HepG2 (cell line): ENCODE measurements at regions not wholly inside any gene's neighbourhood (a gene's known extent, or its start where the extent isn't known, plus 50 kb on each side); places are given as distances from the start of the nearest gene placed in this dataset.

Experiments used
- ATAC-seq: fragments of 200-7000 bp; cut with Tn5 transposase; 3 replicates; pipeline ENCODE4 v1.9.1; 2020; ENCODE audit warnings: mild to moderate bottlenecking, moderate library complexity
- BruUV-seq: library from RNA; stranded (reverse); fragments of 400-500 nt; replicated peaks from 2 replicates; lab custom pipeline; 2021; lab: Mats Ljungman, UMichigan
- CTCF ChIA-PET: fragments of 300-600 bp; formaldehyde crosslinking; extraction: SDS; loops from one replicate; lab custom pipeline; 2021; ENCODE audit warnings: low total read pairs, inconsistent platforms, low intra/inter-chr PET ratio; lab: Yijun Ruan, JAX
- POLR2A ChIA-PET: fragments of 350-600 bp; sonication (Branson Sonifier 250); formaldehyde crosslinking; loops from one replicate; lab custom pipeline; 2020; ENCODE audit warnings: antibody characterized with exemption, inconsistent platforms; lab: Yijun Ruan, JAX
- DNase-seq: peaks from one replicate; pipeline ENCODE4 v3.0.0-alpha.2; 2015; ENCODE audit warnings: low spot score
- FAIRE-seq: peaks from 3 replicates; lab custom pipeline; 2011; peaks lifted over from hg19 to GRCh38; lab: Jason Lieb, UNC
- H2AFZ ChIP-seq: one replicate; pipeline ENCODE4 v1.6.1; 2011; ENCODE audit warnings: low read length, inconsistent platforms
- H3K27ac ChIP-seq: fragments of 300-600 bp; 3 replicates; pipeline ENCODE4 v1.8.0; 2011; ENCODE audit warnings: mixed run types, mild to moderate bottlenecking, mixed read lengths, low read length, inconsistent platforms; ENCODE audit not compliant: insufficient read depth; ENCODE audit errors: extremely low read length
- H3K27me3 ChIP-seq, 2 experiments: fragments of 200-600 bp in 1 of 2; 2 replicates in 1 of 2; 3 replicates in 1 of 2; pipeline versions ENCODE4 v1.6.0 to v1.8.0; 2011; ENCODE audit warnings: low read length in 2 of 2, mild to moderate bottlenecking in 2 of 2, moderate library complexity in 2 of 2, inconsistent platforms in 1 of 2; ENCODE audit not compliant: insufficient read depth in 2 of 2, control insufficient read depth in 1 of 2
- H3K36me3 ChIP-seq, 2 experiments: fragments of 200-600 bp in 1 of 2; replicated peaks in 1 of 2; 2 replicates in 1 of 2; 3 replicates in 1 of 2; pipeline versions ENCODE4 v1.5.1 to v1.8.0; 2011; ENCODE audit warnings: low read length in 2 of 2, inconsistent platforms in 1 of 2; ENCODE audit not compliant: insufficient read depth in 2 of 2, control insufficient read depth in 1 of 2
- H3K4me1 ChIP-seq: 2 replicates; pipeline ENCODE4 v1.5.1; 2012; ENCODE audit warnings: low read length, inconsistent platforms; ENCODE audit not compliant: insufficient read depth
- H3K4me2 ChIP-seq: 2 replicates; pipeline ENCODE4 v1.6.0; 2011; ENCODE audit warnings: low read depth, low read length, inconsistent platforms
- H3K4me3 ChIP-seq, 3 experiments: fragments of 200-600 bp in 1 of 3; sonication (generic), shearing (Covaris generic) in 1 of 3; replicated peaks in 1 of 3; 2 replicates each; pipeline ENCODE4 v1.5.1; 2011 to 2016; ENCODE audit warnings: low read length in 3 of 3, inconsistent platforms in 2 of 3, low read depth in 2 of 3, mild to moderate bottlenecking in 2 of 3, control low read depth in 1 of 3, mixed read lengths in 1 of 3; ENCODE audit not compliant: insufficient read depth in 1 of 3
- H3K79me2 ChIP-seq: one replicate; pipeline ENCODE4 v1.6.1; 2011; ENCODE audit warnings: low read length, inconsistent platforms; ENCODE audit not compliant: insufficient read depth
- H3K9ac ChIP-seq: 2 replicates; pipeline ENCODE4 v1.6.0; 2011; ENCODE audit warnings: mild to moderate bottlenecking, low read depth, low read length, inconsistent platforms; ENCODE audit not compliant: insufficient read depth
- H3K9me3 ChIP-seq: 2 replicates; pipeline ENCODE4 v1.5.1; 2012; ENCODE audit warnings: mild to moderate bottlenecking, low read length
- H4K20me1 ChIP-seq: 2 replicates; pipeline ENCODE4 v1.6.0; 2011; ENCODE audit warnings: inconsistent platforms, mild to moderate bottlenecking, low read length, moderate library complexity; ENCODE audit not compliant: insufficient read depth
- FOXK2 ChIP-seq: fragments of 450-650 bp; IDR thresholded peaks from 2 replicates; pipeline ENCODE4 v1.6.1; 2016
- HES4 ChIP-seq: sonication (generic); formaldehyde crosslinking; IDR thresholded peaks from 2 replicates; pipeline ENCODE4 v1.9.0; 2021; ENCODE audit warnings: mild to moderate bottlenecking, missing genetic modification reagents, borderline replicate concordance
- HNRNPK ChIP-seq: fragments of 200-400 bp; formaldehyde crosslinking; IDR thresholded peaks from 2 replicates; pipeline ENCODE4 v1.6.1; 2018; ENCODE audit warnings: low read length, low read depth, moderate library complexity, mild to moderate bottlenecking; ENCODE audit not compliant: poor library complexity, severe bottlenecking
- HNRNPUL1 ChIP-seq: fragments of 200-400 bp; formaldehyde crosslinking; IDR thresholded peaks from 2 replicates; pipeline ENCODE4 v1.6.1; 2017; ENCODE audit warnings: low read depth, mild to moderate bottlenecking, low read length, moderate library complexity
- KIAA2018 ChIP-seq: sonication (generic); formaldehyde crosslinking; IDR thresholded peaks from 2 replicates; pipeline ENCODE4 v1.5.0; 2020; ENCODE audit warnings: mild to moderate bottlenecking, missing genetic modification reagents, borderline replicate concordance
- NR2F2 ChIP-seq: IDR thresholded peaks from 2 replicates; pipeline ENCODE4 v1.6.1; 2012; ENCODE audit warnings: low read depth, inconsistent platforms, borderline replicate concordance
- RFX3 ChIP-seq: IDR thresholded peaks from 2 replicates; pipeline ENCODE4 v1.6.1; 2016; ENCODE audit warnings: missing biosample characterization, missing genetic modification reagents
- RFXANK ChIP-seq: IDR thresholded peaks from 2 replicates; pipeline ENCODE4 v1.6.1; 2016
- SAFB2 ChIP-seq: sonication (generic); formaldehyde crosslinking; IDR thresholded peaks from 2 replicates; pipeline ENCODE4 v1.5.1; 2020; ENCODE audit warnings: missing genetic modification reagents, low read depth, mild to moderate bottlenecking, borderline replicate concordance
- SUZ12 ChIP-seq: fragments of 150-350 bp; IDR thresholded peaks from 2 replicates; pipeline ENCODE4 v1.6.1; 2014; ENCODE audit warnings: low read depth, low read length
- TEF ChIP-seq: sonication (generic); formaldehyde crosslinking; IDR thresholded peaks from 2 replicates; pipeline ENCODE4 v1.5.0; 2020; ENCODE audit warnings: missing genetic modification reagents
- ZC3H4 ChIP-seq: sonication (generic); formaldehyde crosslinking; IDR thresholded peaks from 2 replicates; pipeline ENCODE4 v1.4.0; 2020; ENCODE audit warnings: missing genetic modification reagents, borderline replicate concordance
- ZNF776 ChIP-seq: sonication (generic); formaldehyde crosslinking; IDR thresholded peaks from 2 replicates; pipeline ENCODE4 v1.4.0; 2020; ENCODE audit warnings: mild to moderate bottlenecking, missing genetic modification reagents
- in situ Hi-C: cut with HindIII; loops from 2 replicates; pipeline ENCODE4 v1.10.0; 2017; ENCODE audit warnings: low pct_unique_long_range_greater_than_20kb; ENCODE audit not compliant: extremely low pct_ligation_motif_present
- intact Hi-C: fragments of 100-400 bp; cut with micrococcal nuclease; formaldehyde crosslinking; loops from one replicate; pipeline ENCODE4 v1.10.0; 2022; ENCODE audit not compliant: unreplicated experiment

- Histone ChIP-seq H2AFZ (no peak overlapping the region), H3K79me2 (no peaks in the 10 kb centered on the region), H3K27ac (no peak overlapping the region), H3K4me2 (no peak overlapping the region), H3K27me3 (no peaks in the 10 kb centered on the region), H4K20me1 (no peaks in the 10 kb centered on the region), H3K36me3 (no peaks in the 10 kb centered on the region), H3K9ac (no peak overlapping the region), H3K4me1 (0 out of 2 replicates have a peak, but pooled peaks cover 12% of the 10 kb centered on the region), H3K4me3 (no peak overlapping the region), H3K9me3 (no peaks in the 10 kb centered on the region)
- intact Hi-C loops, result no loop called here
- ATAC-seq, result no peak
- TF ChIP-seq SAFB2 (CRISPR knock-in tag) (no peak), ZC3H4 (no peak), HNRNPUL1 (no peak), TEF (CRISPR knock-in tag) (no peak), HNRNPK (no peak), NR2F2 (no peak), ZNF776 (CRISPR knock-in tag) (no peak), KIAA2018 (no peak), HES4 (CRISPR knock-in tag) (no peak), SUZ12 (no peak), FOXK2 (no peak), RFXANK (CRISPR knock-in tag) (no peak), RFX3 (no peak)
- no peak for DNase-seq
- CTCF ChIA-PET, result no interaction called here
- BruUV-seq, result no TSS peak
- POLR2A ChIA-PET, result no interaction called here
- in situ Hi-C loops, result no loop called here
- FAIRE-seq, result no peak
Observed at GRCh38 chr11:87897071-87897470, 278.2 kb downstream of the RAB38 start.
